ENCODE measurements at regions not wholly inside any gene's neighbourhood (a gene's known extent, or its start where the extent isn't known, plus 50 kb on each side); places are given as distances from the start of the nearest gene placed in this dataset.
A peak's percentile ranks its signal among the peaks of the same experiment; 100 is the strongest.

GRCh38 chr22:44572414-44573207 lies 74.6 kb upstream of the RTL6 start:
- no peak for TF ChIP-seq CTCF (IDR thresholded peaks at IDR 0.05)
- TF ChIP-seq POLR2A (IDR thresholded peaks at IDR 0.05), result no peak
- WGBS, 4 donors, result 76 to 83% (median 79%) methylated on average over 10 to 14 of the region's 14 CpGs
- Histone ChIP-seq H3K4me1 (replicated peaks in 1 of 2) (no peaks in the 10 kb centered on the region), H3K27ac (no peak overlapping the region), H3K9me3 (replicated peaks in 1 of 3) (no peaks in the 10 kb centered on the region), H3K27me3 (no peaks in the 10 kb centered on the region), H3K36me3 (replicated peaks in 1 of 2) (no peaks in the 10 kb centered on the region), H3K4me3 (no peak overlapping the region)
- intact Hi-C loops (cut with DNase I), result no loop called here
- DNase-seq, result peak in 2 of 7 donors; percentile 19 to 25

DNA sequence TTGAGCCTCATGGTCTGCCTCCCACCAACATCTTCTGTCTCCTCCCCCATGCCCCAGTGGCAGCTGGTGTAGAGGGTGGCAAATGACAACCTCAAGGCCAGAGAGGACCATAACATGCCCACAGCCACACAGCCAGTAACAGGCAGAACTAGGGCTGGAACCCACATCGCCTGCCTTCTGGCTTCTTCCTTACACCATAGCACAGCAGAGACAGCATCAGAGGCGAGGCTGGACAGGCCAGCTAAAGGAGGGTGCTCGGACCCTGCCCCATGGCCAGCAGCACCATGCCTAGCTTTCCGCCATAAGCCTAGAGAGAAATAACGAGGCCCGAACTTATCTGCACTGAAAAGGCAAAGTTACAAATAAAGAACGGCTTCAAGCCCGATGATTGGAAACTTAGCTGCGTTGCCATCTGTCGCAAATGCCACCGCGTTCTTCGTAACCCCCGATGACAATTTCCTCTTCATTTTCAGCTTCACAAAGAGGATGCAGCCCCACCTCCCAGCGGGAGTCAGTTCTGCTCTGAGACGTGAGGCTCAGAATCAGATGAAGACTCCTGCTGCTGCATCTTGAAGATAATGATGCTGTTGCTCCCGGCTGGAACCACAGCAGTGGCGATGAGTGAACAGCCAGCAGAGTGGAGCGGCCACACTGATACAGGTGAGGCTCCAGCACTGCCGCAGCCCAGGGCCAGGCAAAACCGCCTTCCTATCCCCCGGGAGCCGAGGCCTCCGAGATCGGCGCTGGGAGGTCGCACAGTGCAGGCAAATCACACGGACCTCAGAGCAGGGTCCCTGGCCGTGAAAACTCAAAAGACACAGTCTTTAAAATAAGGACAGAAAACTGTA lies 73.8 kb upstream of the RTL6 start:
- 78 to 85% (median 83%) methylated on average over 24 to 29 of the region's 29 CpGs for WGBS, 4 donors
- Histone ChIP-seq H3K9me3 (replicated peaks in 1 of 3) (no peaks in the 10 kb centered on the region), H3K36me3 (replicated peaks in 1 of 2) (no peaks in the 10 kb centered on the region), H3K4me1 (replicated peaks in 1 of 2) (no peaks in the 10 kb centered on the region), H3K27me3 (no peaks in the 10 kb centered on the region), H3K27ac (no peak overlapping the region), H3K4me3 (no peak overlapping the region)
- intact Hi-C loops (cut with DNase I), result no loop called here
- peak in 2 of 7 donors; percentile 15 to 44 for DNase-seq
- TF ChIP-seq CTCF (IDR thresholded peaks at IDR 0.05) (no peak), POLR2A (IDR thresholded peaks at IDR 0.05) (no peak)

DNA sequence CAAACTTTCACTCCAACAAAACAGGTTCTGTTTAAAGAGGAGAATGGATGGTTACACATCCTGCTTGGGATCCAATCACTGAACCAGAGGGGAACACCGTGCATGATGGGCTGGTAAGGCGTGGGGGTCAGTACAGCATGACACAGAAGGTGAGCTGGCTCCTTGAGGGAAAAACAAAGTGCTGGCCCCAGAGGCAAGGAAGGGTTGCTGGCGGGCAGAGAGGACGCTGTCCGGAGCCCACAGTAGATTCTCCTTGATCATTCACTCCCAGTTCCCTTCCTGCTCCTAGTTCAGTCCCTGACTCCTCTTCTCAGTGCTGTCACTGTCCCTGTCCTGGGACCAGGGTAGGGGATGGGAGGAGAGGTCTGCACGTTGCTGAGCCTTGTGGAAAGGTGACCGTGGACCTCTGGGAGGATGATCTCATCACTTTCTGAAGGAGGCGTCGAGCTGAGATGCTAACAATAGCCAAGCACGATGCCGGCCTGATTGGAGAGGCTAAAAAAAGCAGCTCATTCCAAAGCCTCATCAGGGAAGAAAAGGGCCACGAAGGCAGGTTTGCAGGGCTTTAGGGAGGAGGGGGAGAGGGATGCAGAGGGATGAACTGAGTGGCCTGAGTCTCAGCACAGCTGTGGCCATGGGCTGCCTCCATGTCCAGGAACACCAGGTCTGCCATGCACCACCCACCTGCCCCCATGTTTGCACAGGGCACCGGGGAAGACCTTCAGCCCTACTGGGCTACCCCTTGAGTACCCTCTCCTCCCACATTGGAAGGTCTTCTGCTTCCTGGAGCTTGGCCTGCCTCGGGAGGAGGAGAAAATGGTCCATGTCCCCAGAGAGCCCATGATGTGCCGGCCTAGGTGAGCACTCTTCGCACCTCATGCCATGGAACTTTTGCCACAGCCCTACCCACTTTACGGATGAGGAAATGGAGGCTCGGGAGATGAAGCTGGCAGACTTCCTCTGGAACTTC lies 72.7 kb upstream of the RTL6 start:
- peak in 2 of 7 donors; percentile 5 to 30 for DNase-seq
- H3K36me3 ChIP-seq (replicated peaks in 1 of 2), result no peaks in the 10 kb centered on the region
- H3K4me1 ChIP-seq (replicated peaks in 1 of 2), result no peaks in the 10 kb centered on the region
- H3K27me3 ChIP-seq, result no peaks in the 10 kb centered on the region
- no peaks in the 10 kb centered on the region for H3K9me3 ChIP-seq (replicated peaks in 1 of 3)
- intact Hi-C loops (cut with DNase I), result no loop called here
- WGBS, 4 donors, result 77 to 78% (median 77%) methylated on average over 17 to 18 of the region's 18 CpGs
- TF ChIP-seq POLR2A (IDR thresholded peaks at IDR 0.05) (no peak), CTCF (IDR thresholded peaks at IDR 0.05) (no peak)
- no peak overlapping the region for H3K4me3 ChIP-seq
- no peak overlapping the region for H3K27ac ChIP-seq
